Superior temporal gyrus (tissue), 1 donor: ENCODE measurements at regions not wholly inside any gene's neighbourhood (a gene's known extent, or its start where the extent isn't known, plus 50 kb on each side); places are given as distances from the start of the nearest gene placed in this dataset.

Experiments
- DNase-seq: peaks from one replicate; pipeline ENCODE4 v3.0.0-alpha.2; 2016; ENCODE audit errors: extremely low spot score

DNA sequence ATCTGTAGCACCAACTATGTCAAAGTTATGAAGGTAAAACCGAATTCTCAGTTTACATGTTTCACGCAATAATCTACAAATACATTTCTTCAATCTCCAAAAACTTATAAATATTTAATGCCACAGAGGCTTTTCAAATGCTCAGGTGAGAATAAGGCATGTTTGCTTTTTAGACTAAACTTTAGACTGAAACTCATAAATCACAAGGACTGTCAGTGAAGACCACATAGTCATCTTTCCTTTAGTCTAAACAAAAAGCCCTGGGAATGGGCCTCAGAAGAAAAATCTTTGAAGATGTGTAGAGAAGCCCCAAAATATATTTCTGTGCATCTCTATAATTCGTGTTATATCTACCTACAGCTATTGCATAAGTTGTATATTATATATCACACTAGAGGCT lies 54.5 kb upstream of the DCTD start:
- no peak for DNase-seq

GRCh38 chr4:182969651-182970279 lies 52.6 kb upstream of the DCTD start:
- DNase-seq = no peak

GRCh38 chr4:182968917-182969650 lies 51.9 kb upstream of the DCTD start:
- no peak for DNase-seq

DNA sequence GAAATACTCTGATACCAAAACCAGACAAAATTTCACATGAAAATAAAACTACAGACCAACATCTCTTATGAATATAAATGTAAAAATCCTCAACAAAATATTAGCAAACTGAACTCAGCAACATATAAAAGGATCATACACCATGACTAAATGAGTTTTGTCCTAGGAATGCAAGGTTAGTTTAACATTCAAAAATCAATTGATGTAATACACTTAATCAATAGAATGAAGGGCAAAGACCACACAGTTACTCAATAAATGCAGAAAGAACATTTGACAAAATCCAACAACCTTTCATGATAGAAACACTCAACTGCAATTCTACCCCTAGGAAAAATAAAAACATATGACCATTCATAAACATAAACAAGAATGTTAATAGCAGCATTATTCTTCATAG lies 50.2 kb upstream of the DCTD start:
- DNase-seq = no peak
